ACHN (cell line): ENCODE measurements at regions not wholly inside any gene's neighbourhood (a gene's known extent, or its start where the extent isn't known, plus 50 kb on each side); places are given as distances from the start of the nearest gene placed in this dataset.
"Not testable (repeated sequence)": the region's sequence is repeated elsewhere in the genome, so short reads cannot be mapped to it uniquely, and the experiment has no call there.

Source experiments
- DNase-seq: peaks from one replicate; pipeline ENCODE4 v3.0.0-alpha.2; 2015
- in situ Hi-C: cut with HindIII; loops from 2 replicates; pipeline ENCODE4 v1.10.0; 2017; ENCODE audit warnings: low sequenced_read_pairs, low pct_ligation_motif_present, low pct_unique_long_range_greater_than_20kb

GRCh38 chr13:112170823-112171569 is 104.0 kb downstream of the SOX1 start:
- DNase-seq, result no peak
- in situ Hi-C loops, result no loop called here

DNA sequence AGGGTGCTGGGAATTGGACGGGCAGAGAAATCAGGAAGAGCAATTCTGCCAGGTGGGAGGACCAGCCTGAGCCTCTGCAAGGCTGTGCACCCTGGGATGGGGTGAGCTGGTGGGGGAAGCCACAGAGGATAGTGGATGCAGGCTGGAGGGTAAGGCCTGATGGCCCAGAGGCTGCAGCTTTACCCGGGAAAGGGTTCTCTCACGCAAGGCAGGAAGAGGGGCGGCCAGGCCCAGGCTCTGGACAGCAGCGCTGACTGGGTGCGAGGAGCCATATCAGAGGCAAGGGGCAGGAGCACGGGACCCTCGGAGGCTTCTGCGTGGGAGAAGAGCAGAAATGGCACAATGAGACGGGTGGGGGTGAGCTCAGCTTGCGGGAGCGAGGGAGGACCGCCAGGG is 104.6 kb downstream of the SOX1 start:
- DNase-seq, result no peak
- in situ Hi-C loops, result no loop called here

DNA sequence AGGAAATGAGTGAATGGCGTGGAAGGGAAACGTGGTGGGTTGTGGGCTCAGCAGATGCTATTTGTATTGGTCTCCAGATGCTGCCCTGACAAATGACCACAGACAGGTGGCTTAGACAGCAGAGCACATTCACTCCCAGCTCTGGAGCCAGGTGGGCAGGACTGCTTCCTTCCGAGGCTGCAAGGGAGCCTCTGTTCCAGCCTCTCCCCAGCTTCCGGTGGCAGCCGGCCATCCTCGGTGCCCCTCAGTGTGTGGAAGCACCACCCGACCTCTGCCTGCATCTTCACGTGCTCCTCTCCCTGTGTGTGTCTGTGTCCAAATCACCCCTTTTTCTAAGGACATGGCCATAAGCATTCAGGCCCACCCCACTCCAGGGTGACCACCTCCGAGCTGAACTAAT is 105.1 kb downstream of the SOX1 start:
- in situ Hi-C loops, result no loop called here
- no peak for DNase-seq

DNA sequence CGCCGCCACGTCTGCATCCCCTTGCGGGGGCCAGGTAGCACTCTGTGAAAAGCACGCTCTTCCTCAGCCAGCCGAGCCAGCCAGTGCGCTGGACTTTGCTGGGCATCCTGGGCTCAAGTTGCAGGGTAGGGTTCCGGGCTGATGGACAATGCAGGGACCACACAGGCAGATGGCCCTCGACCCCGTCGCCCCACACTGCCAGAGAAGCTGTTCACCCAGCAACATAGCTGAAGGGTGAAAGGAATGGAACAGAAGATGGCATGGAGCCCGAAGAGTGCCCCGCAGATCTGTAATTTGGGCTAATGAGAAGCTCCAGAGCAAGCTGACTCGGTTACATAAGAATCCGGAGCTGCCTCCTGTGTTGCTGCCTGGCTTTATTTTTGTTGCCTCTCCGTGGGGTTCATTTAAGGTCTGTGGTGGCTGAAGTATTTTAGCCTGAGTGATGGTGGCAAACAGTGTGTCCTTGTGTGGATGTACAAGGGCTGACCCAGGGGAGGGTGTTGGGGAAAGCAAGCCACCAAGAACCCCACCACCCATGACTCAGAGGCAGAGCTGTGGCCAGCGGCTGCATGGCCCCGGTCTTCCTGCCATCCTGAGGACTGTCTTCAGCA is 105.8 kb downstream of the SOX1 start:
- DNase-seq, result no peak
- in situ Hi-C loops, result no loop called here

DNA sequence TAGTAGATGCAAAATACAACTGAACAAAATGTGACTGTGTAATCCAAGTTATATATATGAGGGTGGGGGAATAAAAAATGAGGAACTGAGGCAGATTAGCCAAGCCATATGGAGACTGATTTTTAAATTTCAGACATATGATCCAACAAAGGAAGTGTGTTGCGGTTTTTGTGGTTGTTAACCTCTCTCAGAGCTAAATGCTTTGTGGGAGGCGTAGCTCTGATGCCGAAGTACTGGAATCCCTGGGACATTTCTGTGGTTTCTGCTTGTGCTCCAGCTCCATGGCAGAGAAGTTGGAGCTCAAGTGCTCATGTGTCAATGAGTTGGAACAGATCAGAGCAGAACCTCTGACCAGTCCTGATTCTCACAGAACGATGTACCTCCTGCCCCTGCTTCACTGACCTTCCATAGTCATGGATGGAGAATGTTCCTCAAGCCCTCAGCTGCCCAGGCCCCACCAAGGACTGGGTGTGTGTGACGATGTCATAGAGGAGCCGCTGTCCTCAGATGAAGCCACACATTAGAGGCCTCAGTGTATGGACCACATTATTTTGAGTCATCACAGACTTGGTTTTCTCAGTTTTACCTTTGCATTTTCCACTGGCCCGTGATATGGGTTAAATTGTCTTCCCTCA is 107.6 kb downstream of the SOX1 start:
- in situ Hi-C loops, result no loop called here
- no peak for DNase-seq

- DNase-seq, result no peak
- in situ Hi-C loops, result no loop called here
Measured at GRCh38 chr13:112175162-112176075, 108.5 kb downstream of the SOX1 start.

DNA sequence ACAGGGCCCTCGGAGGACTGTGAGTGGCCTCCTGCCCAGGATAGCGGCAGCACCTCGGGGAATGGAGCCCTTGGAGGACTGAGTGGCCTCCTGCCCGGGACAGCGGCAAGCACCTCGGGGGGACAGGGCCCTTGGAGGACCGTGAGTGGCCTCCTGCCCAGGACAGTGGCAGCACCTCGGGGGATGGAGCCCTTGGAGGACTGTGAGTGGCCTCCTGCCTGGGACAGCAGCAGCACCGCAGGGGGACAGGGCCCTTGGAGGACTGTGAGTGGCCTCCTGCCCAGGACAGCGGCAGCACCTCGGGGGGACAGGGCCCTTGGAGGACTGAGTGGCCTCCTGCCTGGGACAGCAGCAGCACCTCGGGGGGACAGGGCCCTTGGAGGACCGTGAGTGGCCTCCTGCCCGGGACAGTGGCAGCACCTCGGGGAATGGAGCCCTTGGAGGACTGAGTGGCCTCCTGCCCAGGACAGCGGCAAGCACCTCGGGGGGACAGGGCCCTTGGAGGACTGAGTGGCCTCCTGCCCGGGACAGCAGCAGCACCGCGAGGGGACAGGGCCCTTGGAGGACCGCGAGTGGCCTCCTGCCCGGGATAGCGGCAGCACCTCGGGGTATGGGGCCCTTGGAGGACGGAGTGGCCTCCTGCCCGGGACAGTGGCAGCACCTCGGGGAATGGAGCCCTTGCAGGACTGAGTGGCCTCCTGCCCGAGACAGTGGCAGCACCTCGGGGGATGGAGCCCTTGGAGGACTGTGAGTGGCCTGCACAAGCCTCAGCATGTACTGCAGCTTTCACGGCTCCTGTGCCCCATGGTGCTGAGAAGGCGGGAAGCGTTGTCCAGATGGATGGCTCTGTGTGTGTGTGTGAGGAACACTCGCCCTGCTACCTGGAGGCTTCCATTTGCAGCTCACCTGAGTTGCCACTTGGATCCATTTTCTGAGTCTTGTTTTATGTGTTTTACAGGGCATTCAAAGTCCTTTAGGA is 109.5 kb downstream of the SOX1 start:
- in situ Hi-C loops, DNase-seq: not testable (repeated sequence)

DNA sequence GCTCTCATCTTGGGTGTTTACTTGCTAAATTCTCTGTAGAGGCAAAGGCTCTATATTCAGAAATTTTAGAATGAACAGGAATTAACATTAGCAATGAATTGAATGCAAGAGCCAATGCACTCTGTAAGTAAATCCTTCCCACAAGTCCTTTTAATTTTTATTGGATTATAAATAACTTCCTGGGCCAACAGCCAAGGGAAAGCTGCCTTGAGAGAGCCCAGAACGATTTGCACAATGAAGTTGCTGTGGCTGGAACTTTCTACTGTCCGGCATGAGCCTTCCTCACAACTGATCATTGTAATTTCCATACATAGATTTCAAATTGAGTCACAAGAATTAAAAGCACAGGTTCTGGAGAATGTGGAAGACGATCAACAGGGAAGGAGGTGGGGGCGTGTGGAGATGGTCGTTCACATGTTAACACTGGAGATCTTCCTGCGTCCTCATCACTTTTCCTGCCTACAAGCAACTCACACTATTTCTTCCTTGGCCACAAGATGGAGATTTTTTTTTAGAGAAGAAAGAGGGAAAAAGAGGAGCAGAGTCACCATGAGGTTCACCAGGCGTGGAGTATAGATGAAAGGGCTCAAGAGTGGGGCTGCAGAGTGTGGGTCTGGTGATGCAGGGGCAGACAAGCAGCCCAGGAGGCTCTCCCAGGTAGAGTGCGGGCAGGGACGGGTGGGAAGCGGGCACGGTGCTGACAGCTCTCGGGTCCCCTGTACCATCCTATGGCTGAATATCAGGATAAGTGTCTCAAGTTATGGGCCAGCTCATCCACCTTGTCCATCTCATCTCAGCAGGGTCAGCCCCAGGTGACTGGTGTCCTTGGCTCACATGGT is 110.7 kb downstream of the SOX1 start:
- in situ Hi-C loops, result no loop called here
- DNase-seq, result no peak

DNA sequence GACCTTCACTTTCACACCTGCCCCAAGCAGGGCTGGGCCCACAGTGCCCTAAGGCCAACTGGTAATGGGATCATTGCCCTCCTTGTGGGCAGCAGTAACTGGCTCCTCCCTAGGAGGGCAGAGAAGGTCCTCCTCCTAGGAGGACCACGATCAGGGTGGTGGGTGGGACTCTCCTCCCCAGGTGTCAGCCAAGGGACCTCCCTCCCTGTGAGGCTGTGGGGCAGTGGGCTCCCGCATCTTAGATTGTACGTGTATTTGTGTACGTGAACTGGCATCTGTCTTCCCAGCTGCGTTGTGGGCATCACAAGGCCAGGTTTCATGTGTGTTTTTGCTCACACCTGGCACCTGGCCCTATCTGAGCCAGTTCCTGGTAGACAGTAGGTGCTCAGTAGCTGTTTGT is 111.8 kb downstream of the SOX1 start:
- in situ Hi-C loops, result no loop called here
- DNase-seq, result no peak

DNA sequence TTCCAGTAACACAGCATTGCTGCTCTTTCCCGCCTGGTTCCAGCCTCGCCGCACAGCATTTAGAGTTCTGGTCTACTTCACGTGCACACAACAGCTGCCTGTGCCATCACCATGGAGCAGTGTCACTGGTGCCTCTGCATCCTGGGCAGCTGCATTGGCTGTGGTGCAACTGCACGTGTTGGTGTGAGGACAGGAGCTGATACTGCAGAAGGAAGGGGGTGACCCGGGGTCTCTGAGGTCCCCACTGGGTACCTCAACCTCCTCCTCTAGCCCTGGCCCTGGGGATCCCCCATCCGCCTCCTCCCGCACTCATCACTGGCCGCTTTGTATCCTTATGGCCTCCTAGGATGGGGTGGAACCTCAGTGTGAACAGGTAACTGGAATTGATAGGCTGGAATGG is 112.5 kb downstream of the SOX1 start:
- DNase-seq, result no peak
- in situ Hi-C loops, result no loop called here

- DNase-seq, result no peak
- in situ Hi-C loops, result no loop called here
Measured at GRCh38 chr13:112179995-112180394, 113.0 kb downstream of the SOX1 start.

- in situ Hi-C loops, result no loop called here
- DNase-seq, result no peak
Measured at GRCh38 chr13:112181336-112182067, 114.6 kb downstream of the SOX1 start.

GRCh38 chr13:112182251-112182650 is 115.3 kb downstream of the SOX1 start:
- in situ Hi-C loops, result no loop called here
- no peak for DNase-seq

DNA sequence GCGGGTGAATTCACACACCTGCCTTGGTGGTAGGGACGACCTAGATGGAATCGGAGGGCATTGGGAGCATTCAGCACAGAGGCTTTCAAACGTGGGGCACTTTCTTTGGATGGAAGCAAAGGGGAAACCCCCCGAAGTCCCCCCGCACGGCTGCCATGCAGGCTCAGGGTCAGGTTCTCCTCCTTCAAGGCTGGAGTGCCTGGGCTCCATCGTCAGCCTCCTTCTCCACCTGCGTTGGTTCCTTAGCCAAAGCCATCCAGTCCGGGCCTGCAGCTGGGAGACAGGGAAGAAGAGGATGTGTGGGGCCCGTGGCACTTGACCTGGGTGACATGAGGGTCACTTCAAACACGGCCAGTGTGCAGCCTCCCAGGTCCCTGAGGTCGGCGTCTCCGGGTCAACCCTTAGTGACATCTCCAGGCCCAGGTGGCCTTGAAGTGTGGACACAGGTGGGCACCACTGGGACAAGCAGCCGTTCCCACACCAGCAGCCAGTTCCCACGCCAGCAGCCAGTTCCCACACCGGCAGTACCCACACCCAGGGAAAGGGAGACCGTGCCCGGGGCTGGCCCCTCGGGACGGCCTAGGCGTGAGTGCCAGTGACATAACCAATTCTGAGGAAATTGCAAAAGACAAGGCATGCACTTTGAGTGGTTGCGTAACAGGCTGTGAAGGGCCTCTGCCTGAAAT is 116.0 kb downstream of the SOX1 start:
- in situ Hi-C loops, result no loop called here

GRCh38 chr13:112183532-112184090 is 116.7 kb downstream of the SOX1 start:
- in situ Hi-C loops, result no loop called here
- no peak for DNase-seq

More for the DNA sequence above, 116.0 kb downstream of the SOX1 start:
- no peak for DNase-seq

DNA sequence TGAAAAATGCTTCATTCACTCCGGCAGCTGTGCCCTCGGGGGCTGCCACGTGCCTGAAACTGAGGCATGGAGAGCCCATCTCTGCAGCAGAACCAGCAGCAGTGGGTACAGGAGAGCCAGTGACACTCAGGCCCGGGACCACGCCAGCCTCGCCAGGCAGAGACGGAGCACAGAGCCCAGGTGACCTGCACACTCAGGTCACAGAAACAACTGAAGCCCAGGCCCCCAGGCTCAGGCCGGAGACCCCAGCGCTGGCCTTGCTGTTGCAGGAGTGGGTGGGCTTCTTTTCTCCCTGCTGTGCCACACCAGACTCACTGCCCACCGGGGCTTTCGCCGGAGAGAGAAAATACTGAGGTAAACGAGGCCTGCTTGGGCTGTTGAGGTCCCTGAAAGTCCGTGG is 117.3 kb downstream of the SOX1 start:
- in situ Hi-C loops, result no loop called here
- DNase-seq, result no peak
